ENCODE measurements at regions not wholly inside any gene's neighbourhood (a gene's known extent, or its start where the extent isn't known, plus 50 kb on each side); places are given as distances from the start of the nearest gene placed in this dataset.

DNA sequence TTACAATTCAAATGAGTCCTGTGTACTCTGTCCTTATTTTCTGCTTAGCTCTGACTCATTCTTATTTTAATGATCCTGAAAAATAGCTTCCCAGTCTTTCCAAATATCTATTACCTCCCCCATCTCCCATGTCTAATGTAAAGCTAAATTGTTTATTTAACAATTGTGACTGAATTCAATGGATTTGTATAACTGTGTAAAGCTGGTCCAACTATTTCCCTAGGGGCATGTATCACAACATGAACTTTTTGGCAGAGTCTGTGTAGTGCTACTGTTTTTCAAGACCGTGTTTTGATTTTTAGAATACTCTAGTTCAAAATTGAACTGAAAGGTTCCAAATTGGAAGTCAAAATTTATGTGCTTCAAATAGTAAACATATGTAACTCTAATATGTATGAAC, 67.8 kb downstream of the SPCS3 start:
- TF ChIP-seq KLF8 (tag by site-specific recombination; IDR thresholded peaks at IDR 0.05): no peak
- no peak for TF ChIP-seq ZNF138 (tag by site-specific recombination; IDR thresholded peaks at IDR 0.05; ENCODE audit: borderline replicate concordance)
- Histone ChIP-seq H3K9me3 (ENCODE audit: control insufficient read depth, insufficient read depth, low read depth, low read length) (no peaks in the 10 kb centered on the region), H3K27ac (ENCODE audit: extremely low read depth, low read depth, low read length) (no peak overlapping the region), H3K4me1 (ENCODE audit: control insufficient read depth, insufficient read depth, low read length) (no peaks in the 10 kb centered on the region), H3K36me3 (ENCODE audit: control insufficient read depth in 2 of 2, insufficient read depth in 1 of 2, low read length in 2 of 2) (no peaks in the 10 kb centered on the region), H3K4me3 (ENCODE audit: low read depth, low read length) (no peak overlapping the region)
- ChIA-PET CTCF (no interaction called here), POLR2A (no interaction called here)

DNA sequence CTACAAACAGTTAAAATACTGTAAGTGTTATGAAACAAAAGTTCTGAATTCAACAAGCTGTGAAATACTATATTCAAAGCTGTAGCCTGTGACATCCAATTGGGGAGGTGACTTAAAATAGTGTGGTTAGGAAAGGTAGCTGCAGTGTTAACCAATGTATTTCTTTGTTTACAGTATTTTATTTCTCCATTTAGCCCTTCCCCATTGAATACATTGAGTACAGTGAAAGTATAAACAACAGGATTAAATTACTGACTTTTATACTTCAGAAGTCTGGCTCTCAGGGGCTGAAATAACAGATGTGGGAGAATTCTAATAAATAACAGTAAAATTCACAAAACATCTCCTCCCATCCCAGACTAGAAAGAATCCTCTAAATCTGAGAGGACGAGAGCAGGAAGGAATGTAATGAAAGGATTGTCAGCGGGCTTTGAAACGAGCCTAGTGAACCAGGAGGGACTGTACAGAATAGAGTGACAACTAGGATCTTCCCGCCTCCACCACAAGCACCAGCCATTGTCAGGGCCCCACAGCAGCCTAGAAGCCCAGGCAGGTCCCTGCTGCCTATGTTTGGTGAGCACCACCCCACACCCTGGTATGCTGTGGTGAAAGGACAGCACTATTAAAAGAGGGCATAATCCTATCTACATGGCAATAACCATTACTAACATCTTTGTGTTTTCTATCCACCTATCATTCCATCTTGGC, 73.7 kb downstream of the SPCS3 start:
- ChIA-PET CTCF (no interaction called here), POLR2A (no interaction called here)
- no peak overlapping the region for H3K4me3 ChIP-seq (ENCODE audit: low read depth, low read length)
- no peaks in the 10 kb centered on the region for H3K9me3 ChIP-seq (ENCODE audit: control insufficient read depth, insufficient read depth, low read depth, low read length)
- H3K36me3 ChIP-seq (ENCODE audit: control insufficient read depth in 2 of 2, insufficient read depth in 1 of 2, low read length in 2 of 2): no peaks in the 10 kb centered on the region
- TF ChIP-seq ZNF544 (tag by site-specific recombination; IDR thresholded peaks at IDR 0.05) (no peak), ZNF2 (tag by site-specific recombination; IDR thresholded peaks at IDR 0.05) (no peak), ZNF221 (tag by site-specific recombination; IDR thresholded peaks at IDR 0.05; ENCODE audit: borderline replicate concordance) (no peak), ZNF677 (tag by site-specific recombination; IDR thresholded peaks at IDR 0.05) (no peak), ZNF23 (tag by site-specific recombination; IDR thresholded peaks at IDR 0.05; ENCODE audit: borderline replicate concordance) (no peak), ZNF354C (tag by site-specific recombination; IDR thresholded peaks at IDR 0.05; ENCODE audit: borderline replicate concordance, low read depth) (no peak), ZNF529 (tag by site-specific recombination; IDR thresholded peaks at IDR 0.05; ENCODE audit: insufficient replicate concordance) (no peak), ZNF266 (tag by site-specific recombination; IDR thresholded peaks at IDR 0.05; ENCODE audit: low read depth) (no peak)
- H3K27ac ChIP-seq (ENCODE audit: extremely low read depth, low read depth, low read length): no peak overlapping the region
- no peaks in the 10 kb centered on the region for H3K4me1 ChIP-seq (ENCODE audit: control insufficient read depth, insufficient read depth, low read length)

DNA sequence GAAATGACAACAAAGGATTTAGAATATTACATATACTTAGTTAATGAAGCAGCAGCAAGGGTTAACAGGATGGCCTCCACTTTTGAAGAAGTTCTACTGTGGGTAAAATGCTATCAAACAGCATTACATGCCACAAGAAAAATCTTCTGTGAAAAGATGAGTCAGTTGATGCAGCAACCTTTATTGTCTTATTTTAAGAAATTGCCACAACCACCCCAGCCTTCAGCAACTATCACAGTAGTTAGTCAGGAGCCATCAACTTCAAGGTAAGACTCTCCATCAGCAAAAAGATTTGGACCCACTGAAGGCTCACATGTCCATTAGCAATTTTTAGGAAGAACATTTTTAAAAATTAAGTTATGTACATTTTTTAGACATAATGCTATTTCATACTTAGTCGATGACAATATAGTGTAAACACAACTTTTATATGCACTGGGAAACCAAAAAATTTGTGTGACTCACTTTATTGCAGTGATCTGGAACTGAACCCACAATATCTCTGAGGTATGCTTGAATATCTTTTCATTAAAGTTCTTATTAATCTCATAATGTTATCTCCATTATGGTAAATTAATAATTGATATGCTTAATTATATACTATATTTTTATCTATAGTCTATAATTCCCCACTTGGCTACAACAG, 81.2 kb downstream of the SPCS3 start:
- H3K9me3 ChIP-seq (ENCODE audit: control insufficient read depth, insufficient read depth, low read depth, low read length): no peaks in the 10 kb centered on the region
- ChIA-PET POLR2A (no interaction called here), CTCF (no interaction called here)
- TF ChIP-seq ZNF223 (tag by site-specific recombination; IDR thresholded peaks at IDR 0.05): no peak
- no peak for TF ChIP-seq ZSCAN16 (tag by site-specific recombination; IDR thresholded peaks at IDR 0.05)
- no peak for TF ChIP-seq ZNF624 (tag by site-specific recombination; IDR thresholded peaks at IDR 0.05)
- TF ChIP-seq, protein P1, sequence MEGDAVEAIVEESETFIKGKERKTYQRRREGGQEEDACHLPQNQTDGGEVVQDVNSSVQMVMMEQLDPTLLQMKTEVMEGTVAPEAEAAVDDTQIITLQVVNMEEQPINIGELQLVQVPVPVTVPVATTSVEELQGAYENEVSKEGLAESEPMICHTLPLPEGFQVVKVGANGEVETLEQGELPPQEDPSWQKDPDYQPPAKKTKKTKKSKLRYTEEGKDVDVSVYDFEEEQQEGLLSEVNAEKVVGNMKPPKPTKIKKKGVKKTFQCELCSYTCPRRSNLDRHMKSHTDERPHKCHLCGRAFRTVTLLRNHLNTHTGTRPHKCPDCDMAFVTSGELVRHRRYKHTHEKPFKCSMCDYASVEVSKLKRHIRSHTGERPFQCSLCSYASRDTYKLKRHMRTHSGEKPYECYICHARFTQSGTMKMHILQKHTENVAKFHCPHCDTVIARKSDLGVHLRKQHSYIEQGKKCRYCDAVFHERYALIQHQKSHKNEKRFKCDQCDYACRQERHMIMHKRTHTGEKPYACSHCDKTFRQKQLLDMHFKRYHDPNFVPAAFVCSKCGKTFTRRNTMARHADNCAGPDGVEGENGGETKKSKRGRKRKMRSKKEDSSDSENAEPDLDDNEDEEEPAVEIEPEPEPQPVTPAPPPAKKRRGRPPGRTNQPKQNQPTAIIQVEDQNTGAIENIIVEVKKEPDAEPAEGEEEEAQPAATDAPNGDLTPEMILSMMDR (tag by site-specific recombination; IDR thresholded peaks at IDR 0.05): no peak
- TF ChIP-seq ZNF16 (tag by site-specific recombination; IDR thresholded peaks at IDR 0.05; ENCODE audit: low read depth): no peak
- no peak for TF ChIP-seq ZNF621 (tag by site-specific recombination; IDR thresholded peaks at IDR 0.05)
- no peak for TF ChIP-seq TCF7L2 (IDR thresholded peaks at IDR 0.05; ENCODE audit: borderline replicate concordance, low read depth, low read length)
- no peak for TF ChIP-seq ZNF214 (tag by site-specific recombination; IDR thresholded peaks at IDR 0.05; ENCODE audit: borderline replicate concordance)
- no peak overlapping the region for H3K27ac ChIP-seq (ENCODE audit: extremely low read depth, low read depth, low read length)
- no peak overlapping the region for H3K4me3 ChIP-seq (ENCODE audit: low read depth, low read length)
- H3K4me1 ChIP-seq (ENCODE audit: control insufficient read depth, insufficient read depth, low read length): no peaks in the 10 kb centered on the region
- H3K36me3 ChIP-seq (ENCODE audit: control insufficient read depth in 2 of 2, insufficient read depth in 1 of 2, low read length in 2 of 2): no peaks in the 10 kb centered on the region
